ENCODE measurements at regions not wholly inside any gene's neighbourhood (a gene's known extent, or its start where the extent isn't known, plus 50 kb on each side); places are given as distances from the start of the nearest gene placed in this dataset.

DNA sequence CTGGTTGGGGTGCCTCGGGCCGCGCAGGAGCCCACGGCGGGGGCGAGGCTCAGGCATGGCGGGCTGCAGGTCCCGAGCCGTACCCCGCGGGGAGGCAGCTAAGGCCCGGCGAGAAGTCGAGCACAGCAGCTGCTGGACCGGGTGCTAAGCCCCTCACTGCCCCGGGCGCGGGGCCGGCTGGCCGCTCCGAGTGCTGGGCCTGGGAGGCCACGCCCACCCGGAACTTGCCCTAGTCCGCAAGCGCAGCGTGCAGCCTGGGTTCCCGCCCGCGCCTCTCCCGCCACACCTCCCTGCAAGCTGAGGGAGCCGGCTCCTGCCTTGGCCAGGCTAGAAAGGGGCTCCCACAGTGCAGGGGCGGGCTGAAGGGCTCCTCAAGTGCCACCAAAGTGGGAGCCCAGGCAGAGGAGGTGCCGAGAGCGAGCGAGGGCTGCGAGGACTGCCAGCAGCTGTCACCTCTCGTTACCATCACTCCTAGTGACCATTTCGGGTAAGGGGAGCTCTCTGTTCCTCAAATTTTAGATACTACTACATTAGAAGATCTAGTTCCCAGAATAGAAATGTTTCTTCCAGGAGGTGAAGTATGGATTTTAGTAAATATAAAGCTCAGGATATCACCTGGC, 417.0 kb upstream of the AGTR1 start:
- CTCF ChIA-PET: no interaction called here
- H3K4me3 Mint-ChIP-seq: no peak overlapping the region
- DNase-seq: no peak

DNA sequence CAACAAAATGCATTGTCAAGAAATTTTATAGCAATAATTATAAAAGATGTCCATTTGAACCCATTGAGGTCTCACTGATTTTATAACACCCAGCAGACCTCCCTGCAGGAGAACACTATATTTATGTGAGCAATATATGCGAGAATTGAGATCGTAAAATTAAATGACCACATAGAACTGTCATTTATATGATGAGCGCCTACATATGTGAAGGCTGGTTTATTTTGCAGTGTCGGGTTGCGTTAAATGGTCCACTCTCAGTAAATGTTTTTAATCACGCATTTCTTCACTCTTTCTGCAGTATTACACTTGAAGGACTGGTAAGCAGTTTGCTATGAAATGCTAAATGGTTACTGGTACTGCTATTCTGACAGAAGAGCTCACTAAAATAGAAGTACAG, 408.5 kb upstream of the AGTR1 start:
- Mint-ChIP-seq H3K36me3 (no peaks in the 10 kb centered on the region), H3K4me3 (no peak overlapping the region), H3K9me3 (no peaks in the 10 kb centered on the region), H3K27ac (no peak overlapping the region), H3K4me1 (no peaks in the 10 kb centered on the region), H3K27me3 (peaks cover 5% of the 10 kb centered on the region)
- CTCF ChIA-PET: no interaction called here
- DNase-seq: no peak

More for the DNA sequence above, 417.0 kb upstream of the AGTR1 start:
- Mint-ChIP-seq H3K36me3 (no peaks in the 10 kb centered on the region), H3K27me3 (no peaks in the 10 kb centered on the region), H3K9me3 (no peaks in the 10 kb centered on the region), H3K27ac (no peak overlapping the region), H3K4me1 (no peaks in the 10 kb centered on the region)

DNA sequence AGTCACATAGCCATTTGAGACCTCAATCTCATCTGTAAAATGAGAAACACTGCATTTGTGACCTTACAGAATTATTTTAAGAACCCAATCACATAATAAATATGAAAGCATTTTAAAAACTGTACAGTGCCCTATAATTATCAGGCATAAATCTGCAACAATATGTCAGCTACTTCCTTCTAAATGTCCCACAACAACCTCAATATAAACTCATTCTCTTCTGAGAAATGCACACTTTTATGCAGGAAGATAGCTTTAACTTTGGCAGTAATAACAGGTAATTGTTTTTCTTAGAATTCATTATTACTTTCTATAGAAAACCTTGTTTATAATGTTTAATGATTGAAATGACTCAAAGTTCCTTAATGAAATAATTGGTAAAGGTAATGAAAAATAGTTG, 400.7 kb upstream of the AGTR1 start:
- no peak for DNase-seq
- CTCF ChIA-PET: no interaction called here
- no peak overlapping the region for H3K4me3 Mint-ChIP-seq

DNA sequence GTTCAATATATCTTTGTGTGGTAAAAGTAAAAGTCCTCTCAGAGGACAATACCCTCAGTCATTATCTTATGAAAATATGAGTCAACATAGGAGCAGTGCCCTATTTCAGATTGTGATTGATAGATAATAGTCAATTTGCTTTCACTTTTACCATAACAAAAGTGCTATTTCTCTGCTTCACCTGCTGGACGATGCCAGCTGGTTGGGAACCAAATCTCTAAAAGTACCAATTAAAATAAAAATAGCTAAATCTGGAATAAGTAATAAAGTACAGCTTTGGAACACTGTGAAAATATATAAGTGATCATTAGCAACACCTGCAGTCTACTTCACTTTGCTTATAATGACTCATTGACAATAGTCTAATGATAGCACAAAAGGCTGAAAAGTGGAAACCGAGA, 390.3 kb upstream of the AGTR1 start:
- CTCF ChIA-PET: no interaction called here
- DNase-seq: no peak
- Mint-ChIP-seq H3K9me3 (peaks cover 2% of the 10 kb centered on the region), H3K27me3 (no peaks in the 10 kb centered on the region), H3K4me3 (no peak overlapping the region), H3K36me3 (no peaks in the 10 kb centered on the region), H3K4me1 (no peaks in the 10 kb centered on the region), H3K27ac (no peak overlapping the region)

More for the DNA sequence above, 400.7 kb upstream of the AGTR1 start:
- Mint-ChIP-seq H3K27ac (no peak overlapping the region), H3K4me1 (peaks cover 21% of the 10 kb centered on the region), H3K27me3 (no peaks in the 10 kb centered on the region), H3K36me3 (peaks cover 1% of the 10 kb centered on the region), H3K9me3 (peaks cover 4% of the 10 kb centered on the region)

DNA sequence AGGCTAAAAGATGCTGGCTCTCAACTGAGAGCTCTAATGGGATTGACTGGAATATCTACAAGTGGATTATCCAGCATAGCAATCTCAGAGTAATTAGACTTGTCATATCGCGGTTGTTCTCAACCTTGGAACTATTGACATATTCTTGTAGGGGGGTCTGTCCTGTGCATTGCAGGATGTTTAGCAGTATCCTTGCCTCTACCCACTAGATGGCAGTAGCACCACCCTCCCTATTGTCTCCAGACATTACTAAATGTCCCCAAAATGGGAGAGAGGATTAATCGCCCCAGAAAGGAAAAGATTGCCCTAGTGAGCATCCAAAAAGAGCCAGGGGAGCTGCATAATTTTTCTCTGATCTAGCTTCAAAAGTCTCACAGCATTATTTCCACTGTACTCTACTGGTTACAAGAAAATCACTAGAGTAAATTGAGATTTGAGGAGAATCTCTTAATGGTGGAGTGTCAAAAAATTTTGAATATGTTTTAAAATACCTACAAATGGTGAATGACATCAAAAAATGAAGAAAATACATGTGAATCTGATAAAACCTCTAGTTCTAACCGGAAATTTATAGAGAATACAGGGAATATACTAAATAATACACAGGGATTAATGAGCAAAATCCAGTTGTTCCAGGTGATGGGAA, 388.2 kb upstream of the AGTR1 start:
- H3K9me3 Mint-ChIP-seq: no peaks in the 10 kb centered on the region
- H3K27ac Mint-ChIP-seq: no peak overlapping the region
- CTCF ChIA-PET: interaction anchor here (0.6 kb wide), 1 partner anchor 635 kb away, joined by 3 read pairs; no protein-coding TSS in a partner anchor
- no peaks in the 10 kb centered on the region for H3K27me3 Mint-ChIP-seq
- H3K4me1 Mint-ChIP-seq: no peaks in the 10 kb centered on the region
- no peak for DNase-seq
- H3K36me3 Mint-ChIP-seq: no peaks in the 10 kb centered on the region
- no peak overlapping the region for H3K4me3 Mint-ChIP-seq

DNA sequence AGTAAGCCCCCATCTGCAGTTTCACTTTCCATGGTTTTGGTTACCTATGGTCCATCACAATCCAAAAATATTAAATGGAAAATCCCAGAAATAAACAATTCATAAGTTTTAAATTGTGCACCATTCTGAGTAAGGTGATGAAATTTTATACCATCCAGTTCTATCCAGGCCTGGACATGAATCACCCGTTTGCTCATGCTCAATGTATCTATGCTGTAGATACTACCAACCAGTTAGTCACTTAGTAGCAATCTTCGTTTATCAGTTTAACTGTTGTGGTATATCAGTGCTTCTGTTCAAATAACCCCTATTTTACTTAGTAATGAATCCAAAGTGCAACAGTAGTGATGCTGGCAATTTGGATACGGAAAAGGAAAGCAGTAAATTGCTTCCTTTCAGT, 381.9 kb upstream of the AGTR1 start:
- Mint-ChIP-seq H3K4me3 (no peak overlapping the region), H3K27ac (no peak overlapping the region), H3K4me1 (no peaks in the 10 kb centered on the region), H3K36me3 (no peaks in the 10 kb centered on the region), H3K27me3 (no peaks in the 10 kb centered on the region), H3K9me3 (no peaks in the 10 kb centered on the region)
- CTCF ChIA-PET: no interaction called here
- no peak for DNase-seq

DNA sequence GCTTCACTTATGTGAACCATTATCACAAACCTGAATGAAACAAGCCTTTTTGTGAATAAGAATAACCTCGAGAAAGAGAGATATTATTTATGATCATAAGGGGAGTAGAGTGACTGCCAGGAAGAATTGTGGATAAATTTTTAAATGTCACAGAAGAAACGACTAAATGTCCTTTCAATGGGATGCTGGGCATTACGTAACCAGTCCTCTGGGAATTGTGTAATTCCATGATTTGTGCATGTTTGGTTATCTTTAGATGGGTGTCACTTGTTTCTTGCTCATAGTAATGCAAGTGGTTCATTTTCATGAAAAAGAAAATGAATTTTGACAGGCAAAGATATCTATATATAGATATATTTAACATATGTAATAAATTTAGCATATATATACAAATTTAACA, 379.5 kb upstream of the AGTR1 start:
- CTCF ChIA-PET: no interaction called here
- Mint-ChIP-seq H3K4me3 (no peak overlapping the region), H3K27me3 (no peaks in the 10 kb centered on the region), H3K9me3 (no peaks in the 10 kb centered on the region), H3K4me1 (no peaks in the 10 kb centered on the region), H3K36me3 (no peaks in the 10 kb centered on the region), H3K27ac (no peak overlapping the region)
- DNase-seq: no peak

DNA sequence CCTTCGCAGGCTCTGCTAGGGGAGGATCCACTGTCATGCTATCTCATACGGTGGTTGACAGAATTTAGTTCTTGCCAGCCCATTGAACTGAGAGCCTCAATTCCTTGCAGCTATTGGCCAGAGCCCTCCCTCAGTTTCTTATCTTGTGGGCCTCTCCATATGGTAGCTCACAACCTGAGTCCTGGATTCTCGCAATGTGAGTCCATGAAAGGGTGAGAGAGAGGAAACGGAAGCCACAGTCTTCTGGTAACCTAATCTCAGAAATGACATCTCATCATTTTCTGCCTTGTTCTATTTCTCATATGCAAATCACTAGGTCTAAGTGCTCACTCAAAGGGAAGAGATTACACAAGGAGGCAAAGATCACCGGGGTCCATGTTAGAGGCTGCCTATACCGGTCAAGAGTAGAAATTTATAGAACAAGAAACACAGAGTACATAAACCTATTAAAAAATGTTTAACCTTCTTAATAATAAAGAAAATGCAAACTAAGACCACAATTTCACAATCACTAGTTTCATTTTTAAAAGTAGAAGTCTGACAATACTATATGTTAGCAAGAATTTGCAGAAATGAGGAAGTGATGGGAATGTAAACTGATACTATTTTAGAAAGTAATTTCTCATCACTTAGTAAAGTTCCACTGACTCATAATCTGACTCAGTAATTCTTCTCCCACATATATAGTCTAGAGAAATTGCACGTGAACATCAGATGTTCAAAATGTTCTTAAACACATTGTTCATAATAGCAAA, 378.4 kb upstream of the AGTR1 start:
- H3K27me3 Mint-ChIP-seq: no peaks in the 10 kb centered on the region
- CTCF ChIA-PET: no interaction called here
- no peak overlapping the region for H3K4me3 Mint-ChIP-seq
- no peaks in the 10 kb centered on the region for H3K36me3 Mint-ChIP-seq
- DNase-seq: no peak
- H3K4me1 Mint-ChIP-seq: no peaks in the 10 kb centered on the region
- H3K27ac Mint-ChIP-seq: no peak overlapping the region
- H3K9me3 Mint-ChIP-seq: no peaks in the 10 kb centered on the region

DNA sequence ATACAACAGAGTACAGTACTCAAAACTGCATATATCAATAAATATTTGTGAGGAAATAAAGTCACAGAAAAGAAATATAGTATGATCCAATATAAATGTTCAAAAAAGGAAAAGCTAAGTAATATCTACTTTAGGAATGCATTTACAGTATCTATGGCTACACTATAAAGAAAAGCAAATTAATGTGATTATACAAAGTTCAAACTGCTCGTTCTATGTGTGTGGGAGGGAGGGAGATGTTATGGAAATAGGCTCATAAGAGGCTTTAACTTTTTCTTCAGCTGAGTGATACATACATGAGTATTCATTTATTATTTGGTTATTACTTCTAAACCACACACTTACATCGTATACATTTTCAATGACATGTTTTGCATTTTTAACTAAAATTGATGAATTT, 377.7 kb upstream of the AGTR1 start:
- Mint-ChIP-seq H3K9me3 (peaks cover 4% of the 10 kb centered on the region), H3K27me3 (no peaks in the 10 kb centered on the region), H3K4me3 (no peak overlapping the region), H3K4me1 (no peaks in the 10 kb centered on the region), H3K36me3 (no peaks in the 10 kb centered on the region), H3K27ac (no peak overlapping the region)
- DNase-seq: no peak
- CTCF ChIA-PET: no interaction called here

DNA sequence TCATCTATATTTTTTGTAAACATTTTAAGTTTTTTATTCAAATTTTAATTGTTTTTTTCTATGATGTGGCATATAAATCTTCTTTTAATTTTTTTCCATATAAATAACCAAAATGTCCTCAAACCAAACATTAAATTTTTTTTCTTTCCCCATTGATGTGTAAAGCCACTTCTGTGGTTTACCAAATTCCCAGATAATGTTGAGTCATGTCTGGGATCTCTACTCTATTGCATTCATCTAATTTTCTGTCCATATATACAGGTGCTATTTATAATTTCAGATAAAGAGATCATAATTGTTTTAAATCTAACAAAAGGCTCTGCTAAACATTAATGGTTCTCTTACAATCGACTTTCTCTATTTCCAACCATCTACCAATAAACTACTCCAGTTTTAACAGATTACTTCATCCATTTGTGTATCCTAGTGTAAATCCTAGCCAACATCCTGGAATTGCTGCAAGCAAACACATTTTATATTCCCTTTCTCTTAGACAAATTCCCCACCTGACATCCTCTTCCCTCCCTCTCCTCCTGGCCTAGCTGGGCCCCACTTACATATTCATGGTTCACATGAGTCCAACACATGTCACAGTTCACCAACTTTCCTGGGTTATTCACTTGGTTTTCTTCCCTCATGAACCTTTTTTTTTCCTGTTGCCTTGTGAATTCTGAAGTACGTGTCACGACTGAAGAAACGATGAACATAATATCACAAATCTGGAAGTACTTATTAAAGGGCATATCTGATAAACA, 368.0 kb upstream of the AGTR1 start:
- no peak overlapping the region for H3K4me3 Mint-ChIP-seq
- no peaks in the 10 kb centered on the region for H3K27me3 Mint-ChIP-seq
- H3K4me1 Mint-ChIP-seq: no peaks in the 10 kb centered on the region
- peaks cover 10% of the 10 kb centered on the region for H3K9me3 Mint-ChIP-seq
- no peak for DNase-seq
- no peak overlapping the region for H3K27ac Mint-ChIP-seq
- CTCF ChIA-PET: no interaction called here
- no peaks in the 10 kb centered on the region for H3K36me3 Mint-ChIP-seq

DNA sequence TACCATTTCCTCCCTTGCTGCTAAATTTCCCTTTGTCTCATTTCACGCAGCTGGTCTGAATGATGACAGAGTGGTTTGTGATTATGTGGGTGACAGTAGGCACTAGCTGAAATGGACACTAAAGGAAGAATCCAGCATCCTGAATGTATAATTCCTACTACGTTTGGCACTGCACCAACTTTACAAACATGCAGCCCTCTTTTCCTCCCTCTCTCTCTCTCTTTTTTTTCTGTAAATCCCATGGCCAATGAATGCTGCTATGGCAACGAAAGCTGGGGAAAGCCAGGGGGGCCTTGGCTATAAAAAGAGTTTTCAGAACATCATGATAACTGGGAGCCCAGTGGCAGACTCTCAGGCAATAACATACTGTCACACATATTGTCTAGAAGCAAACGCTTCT, 367.2 kb upstream of the AGTR1 start:
- DNase-seq: no peak
- H3K27ac Mint-ChIP-seq: no peak overlapping the region
- no peaks in the 10 kb centered on the region for H3K27me3 Mint-ChIP-seq
- H3K4me3 Mint-ChIP-seq: no peak overlapping the region
- no peaks in the 10 kb centered on the region for H3K4me1 Mint-ChIP-seq
- no peaks in the 10 kb centered on the region for H3K36me3 Mint-ChIP-seq
- CTCF ChIA-PET: no interaction called here
- H3K9me3 Mint-ChIP-seq: peaks cover 7% of the 10 kb centered on the region

DNA sequence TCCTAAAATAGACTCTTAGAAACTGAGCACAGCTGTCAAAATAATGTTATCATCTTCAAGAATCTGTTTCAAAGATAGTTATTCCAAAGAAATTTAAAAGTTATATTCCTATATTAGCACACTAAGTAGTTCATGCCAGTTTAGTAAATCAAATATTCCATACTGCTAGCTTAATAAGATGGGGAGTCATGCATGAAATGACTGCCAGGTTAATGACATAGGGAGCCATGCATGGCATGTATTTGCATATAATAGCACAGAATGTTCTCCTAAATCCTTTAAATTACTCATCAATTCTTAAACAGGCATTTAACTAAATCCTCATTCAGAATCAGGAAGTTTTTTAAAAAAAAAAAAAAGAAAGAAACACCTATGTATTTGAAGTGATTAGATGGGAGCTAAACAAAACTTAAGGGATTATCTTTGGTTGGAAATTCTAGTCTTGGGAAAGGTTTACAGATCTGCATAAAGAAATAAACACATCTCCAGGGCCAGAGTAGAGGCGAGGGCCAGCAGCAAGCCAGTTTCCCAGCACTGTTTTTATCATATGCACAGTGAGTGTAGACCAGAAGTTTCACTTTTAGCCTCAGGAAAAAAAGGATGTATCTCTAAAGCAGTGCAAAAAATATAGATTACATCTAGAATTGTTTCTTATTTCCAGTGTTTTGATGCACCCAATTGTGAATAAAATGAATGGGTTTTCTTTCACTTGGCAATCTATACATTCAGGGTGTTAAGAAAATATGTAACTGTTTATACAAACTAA, 366.4 kb upstream of the AGTR1 start:
- CTCF ChIA-PET: no interaction called here
- no peak overlapping the region for H3K27ac Mint-ChIP-seq
- H3K36me3 Mint-ChIP-seq: no peaks in the 10 kb centered on the region

DNA sequence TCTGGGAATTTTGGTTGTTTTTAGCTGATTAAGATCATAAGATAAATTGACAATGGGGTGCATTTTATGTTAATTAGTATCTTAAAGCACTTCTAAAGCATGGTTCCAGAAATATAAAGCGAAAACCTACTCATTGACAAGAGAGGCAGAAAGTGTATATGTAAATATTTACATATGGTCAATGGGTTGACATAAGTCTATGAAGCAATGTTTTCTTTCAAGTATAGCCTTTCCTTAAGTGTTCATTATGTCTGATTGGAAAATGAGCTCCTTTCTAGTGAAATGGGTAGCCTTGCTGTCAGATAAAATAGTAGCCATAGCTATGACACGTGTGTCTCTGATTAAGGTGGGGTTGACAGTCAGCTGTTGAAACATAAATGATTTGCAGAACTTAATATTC, 365.2 kb upstream of the AGTR1 start:
- H3K9me3 Mint-ChIP-seq: peaks cover 7% of the 10 kb centered on the region
- no peaks in the 10 kb centered on the region for H3K4me1 Mint-ChIP-seq
- no peaks in the 10 kb centered on the region for H3K36me3 Mint-ChIP-seq
- H3K4me3 Mint-ChIP-seq: no peak overlapping the region
- H3K27me3 Mint-ChIP-seq: no peaks in the 10 kb centered on the region
- no peak for DNase-seq
- CTCF ChIA-PET: no interaction called here
- H3K27ac Mint-ChIP-seq: no peak overlapping the region

More for the DNA sequence above, 366.4 kb upstream of the AGTR1 start:
- H3K4me1 Mint-ChIP-seq: no peaks in the 10 kb centered on the region
- no peak overlapping the region for H3K4me3 Mint-ChIP-seq
- peaks cover 7% of the 10 kb centered on the region for H3K9me3 Mint-ChIP-seq
- no peaks in the 10 kb centered on the region for H3K27me3 Mint-ChIP-seq
- DNase-seq: no peak

DNA sequence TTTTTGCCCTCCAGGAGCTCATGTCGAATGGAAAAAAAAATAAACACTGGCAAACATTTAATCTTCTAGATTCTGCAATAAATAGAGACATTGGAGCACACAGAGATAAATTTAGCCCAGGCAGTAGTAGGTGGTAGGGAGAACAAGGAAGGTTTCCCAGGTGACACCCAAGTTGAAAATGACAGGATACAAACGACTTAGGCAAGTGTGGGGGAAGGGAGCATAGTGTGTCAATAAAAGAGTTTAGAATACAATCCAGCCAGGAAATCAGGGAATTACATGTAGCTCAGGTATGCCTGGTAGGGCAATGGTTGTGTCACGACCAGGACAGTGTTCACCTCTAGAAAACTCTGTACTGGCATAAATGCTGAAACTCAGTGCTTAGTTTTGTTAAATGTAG, 364.6 kb upstream of the AGTR1 start:
- CTCF ChIA-PET: no interaction called here
- Mint-ChIP-seq H3K27ac (no peak overlapping the region), H3K36me3 (no peaks in the 10 kb centered on the region), H3K9me3 (peaks cover 8% of the 10 kb centered on the region), H3K27me3 (no peaks in the 10 kb centered on the region), H3K4me3 (no peak overlapping the region), H3K4me1 (no peaks in the 10 kb centered on the region)
- no peak for DNase-seq
